Medulla oblongata (tissue), 1 donor: ENCODE measurements at regions not wholly inside any gene's neighbourhood (a gene's known extent, or its start where the extent isn't known, plus 50 kb on each side); places are given as distances from the start of the nearest gene placed in this dataset.
A peak's percentile ranks its signal among the peaks of the same experiment; 100 is the strongest.
"Not testable (repeated sequence)": the region's sequence is repeated elsewhere in the genome, so short reads cannot be mapped to it uniquely, and the experiment has no call there.

ENCODE experiments used
- DNase-seq: peaks from one replicate; pipeline ENCODE4 v3.0.0-alpha.2; 2015; ENCODE audit errors: extremely low spot score

DNA sequence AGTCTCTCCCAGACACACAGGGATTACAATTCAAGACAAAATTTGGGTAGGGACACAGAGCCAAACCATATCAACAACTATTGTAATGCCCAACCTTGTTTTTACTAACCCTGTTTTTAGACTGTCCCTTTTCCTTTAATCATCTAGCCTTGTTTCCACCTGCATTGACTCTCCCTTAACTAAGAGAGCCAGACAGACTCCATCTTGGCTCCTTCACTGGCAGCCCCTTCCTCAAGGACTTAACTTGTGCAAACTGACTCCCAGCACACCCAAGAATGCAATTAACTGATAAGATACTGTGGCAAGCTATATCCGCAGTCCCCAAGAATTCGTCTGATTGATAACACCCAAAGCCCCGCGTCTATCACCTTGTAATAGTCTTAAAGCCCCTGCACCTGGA, 151.8 kb upstream of the DGKB start:
- DNase-seq: not testable (repeated sequence)

- no peak for DNase-seq
These were observed 146.6 kb upstream of the DGKB start for GRCh38 chr7:15049157-15049556.

DNA sequence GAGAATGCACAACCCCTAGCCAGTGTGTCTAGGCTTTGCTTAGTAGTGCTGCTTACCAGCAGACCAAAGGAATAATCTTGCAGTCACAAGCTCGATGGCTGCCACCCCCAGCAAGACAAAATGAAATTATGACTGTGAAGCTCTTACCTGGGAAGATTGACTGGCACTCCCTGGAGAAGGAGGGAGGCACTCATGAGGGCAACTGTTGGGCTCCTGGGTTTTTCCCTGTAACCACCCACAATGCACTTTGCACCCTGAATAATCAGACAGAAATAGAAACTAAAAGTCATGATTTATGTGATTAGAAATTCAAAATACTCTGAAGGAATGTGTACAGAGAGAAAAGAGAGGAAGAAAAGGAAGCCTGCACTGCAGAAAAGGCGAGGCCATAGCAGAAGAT, 144.3 kb upstream of the DGKB start:
- no peak for DNase-seq

DNA sequence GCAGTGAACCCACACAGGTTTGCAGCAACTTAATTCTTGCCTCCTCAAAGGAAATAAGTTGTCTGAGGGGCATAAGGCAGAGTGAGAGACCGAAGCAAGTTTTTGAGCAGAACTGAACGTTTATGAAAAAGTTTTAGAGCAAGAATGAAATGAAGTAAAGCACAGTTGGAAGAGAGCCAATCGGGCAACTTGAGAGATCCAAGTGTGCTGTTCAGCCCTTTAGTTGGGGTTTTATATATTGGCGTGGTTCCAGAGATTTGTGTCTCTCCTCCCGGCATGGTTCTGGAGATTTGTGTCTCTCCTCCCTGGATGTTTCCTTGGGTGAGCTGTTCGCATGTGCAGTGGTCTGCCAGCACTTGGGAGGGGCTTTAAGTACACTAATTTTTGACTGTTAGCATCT, 141.4 kb upstream of the DGKB start:
- DNase-seq: no peak

- DNase-seq: no peak
These were observed 139.9 kb upstream of the DGKB start for GRCh38 chr7:15042285-15043065.

- DNase-seq: no peak
These were observed 138.7 kb upstream of the DGKB start for GRCh38 chr7:15041226-15041625.

- DNase-seq: no peak
These were observed 133.3 kb upstream of the DGKB start for GRCh38 chr7:15035814-15036213.

- no peak for DNase-seq
These were observed 130.5 kb upstream of the DGKB start for GRCh38 chr7:15033039-15033438.

DNA sequence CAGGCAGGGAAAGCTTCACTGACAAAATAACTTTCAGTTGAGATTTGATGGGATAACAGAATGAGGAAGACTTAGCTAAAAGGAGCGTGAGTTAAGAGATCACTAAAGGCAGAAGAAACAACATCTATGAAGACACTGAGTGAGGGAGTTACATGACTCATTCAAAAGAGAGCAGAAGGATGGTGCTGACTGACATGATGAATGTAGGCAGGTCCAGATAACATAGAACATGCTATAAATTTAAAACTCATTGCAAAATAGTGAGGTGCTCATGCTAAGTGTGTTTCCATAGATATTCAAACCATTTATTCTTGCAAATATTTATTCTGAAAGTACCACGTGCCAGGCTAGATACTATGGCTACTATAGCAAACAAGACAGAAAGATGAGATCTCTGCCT, 116.4 kb upstream of the DGKB start:
- DNase-seq: no peak

GRCh38 chr7:15016766-15017165, 114.2 kb upstream of the DGKB start:
- DNase-seq: no peak

- no peak for DNase-seq
These were observed 113.7 kb upstream of the DGKB start for GRCh38 chr7:15016315-15016667.

DNA sequence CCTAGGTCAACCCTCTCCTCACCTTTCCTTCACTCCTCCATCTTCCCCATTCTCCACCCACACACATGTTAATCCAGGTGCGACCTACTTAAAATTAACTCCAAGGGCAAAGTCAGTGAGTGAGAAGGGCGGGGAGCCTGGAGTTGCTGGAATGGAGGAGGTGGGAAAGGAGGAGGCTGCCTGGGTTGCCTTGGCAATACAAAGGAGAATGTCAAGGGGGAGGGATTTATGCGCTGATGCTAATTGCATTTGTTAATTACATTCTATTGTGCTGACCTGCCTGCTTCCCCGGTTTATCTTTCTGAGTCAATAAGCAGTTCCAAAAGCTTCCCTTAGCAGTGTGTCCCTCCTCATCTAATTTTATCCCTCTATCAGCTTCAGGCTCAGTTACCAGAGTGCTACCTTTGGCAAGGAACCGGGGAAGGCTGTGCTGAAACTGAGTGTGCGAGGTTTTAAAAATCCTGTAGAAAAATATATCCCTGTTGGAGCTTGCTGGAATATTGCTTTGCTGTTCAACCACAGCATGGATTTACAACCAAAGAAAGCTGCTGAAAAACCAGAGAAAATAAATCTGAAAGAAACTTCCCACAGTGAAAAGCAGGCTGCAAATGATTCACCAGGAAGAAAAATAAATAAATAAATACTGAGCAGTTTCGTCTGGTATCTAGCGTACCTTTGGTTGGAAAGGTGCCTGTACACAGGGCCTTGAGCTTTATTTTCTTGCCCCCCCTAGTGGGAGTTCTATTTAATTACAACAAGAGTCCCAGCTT, 113.2 kb upstream of the DGKB start:
- peak; percentile 81 for DNase-seq

- DNase-seq: no peak
These were observed 109.6 kb upstream of the DGKB start for GRCh38 chr7:15012135-15012534.

- no peak for DNase-seq
These were observed 108.7 kb upstream of the DGKB start for GRCh38 chr7:15011289-15011688.

- no peak for DNase-seq
These were observed 105.0 kb upstream of the DGKB start for GRCh38 chr7:15007507-15007906.

GRCh38 chr7:15005672-15006071, 103.1 kb upstream of the DGKB start:
- no peak for DNase-seq

DNA sequence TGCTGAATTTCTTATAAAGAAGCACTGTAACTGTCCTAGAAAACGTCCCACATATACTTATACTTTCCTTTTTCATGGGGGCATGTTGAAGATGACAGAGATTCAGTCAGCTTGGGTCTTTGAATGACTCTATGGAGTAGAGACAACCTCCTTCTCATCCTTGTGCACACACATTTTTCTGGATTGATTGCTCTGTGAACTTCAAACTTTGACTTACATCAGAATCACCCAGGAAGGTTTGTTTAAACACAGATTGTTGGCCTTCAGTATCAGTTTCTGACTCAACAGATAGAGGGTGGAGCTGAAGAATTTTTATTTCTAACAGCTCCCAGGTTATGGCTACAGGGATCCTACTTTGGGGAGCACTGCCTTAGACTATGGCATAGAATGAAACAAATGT, 97.6 kb upstream of the DGKB start:
- no peak for DNase-seq

DNA sequence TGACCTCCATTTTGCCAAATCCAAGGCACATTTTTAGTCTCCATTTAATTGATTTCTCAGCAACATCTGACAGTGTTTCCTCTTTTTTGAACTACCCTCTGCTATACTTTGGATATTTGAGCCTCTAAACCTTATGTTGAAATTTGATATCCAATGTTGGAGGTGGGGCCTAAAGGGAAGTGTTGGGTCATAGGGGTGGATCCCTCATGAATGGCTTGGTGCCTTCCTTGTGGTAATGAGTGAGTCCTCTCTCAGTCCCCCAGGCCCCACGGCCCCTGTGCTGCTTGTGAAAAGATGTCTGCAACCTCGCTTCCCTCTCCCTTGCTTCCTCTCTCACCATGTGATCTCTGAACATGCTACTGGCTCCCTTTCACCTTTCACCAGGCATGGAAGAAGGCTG, 96.8 kb upstream of the DGKB start:
- no peak for DNase-seq

DNA sequence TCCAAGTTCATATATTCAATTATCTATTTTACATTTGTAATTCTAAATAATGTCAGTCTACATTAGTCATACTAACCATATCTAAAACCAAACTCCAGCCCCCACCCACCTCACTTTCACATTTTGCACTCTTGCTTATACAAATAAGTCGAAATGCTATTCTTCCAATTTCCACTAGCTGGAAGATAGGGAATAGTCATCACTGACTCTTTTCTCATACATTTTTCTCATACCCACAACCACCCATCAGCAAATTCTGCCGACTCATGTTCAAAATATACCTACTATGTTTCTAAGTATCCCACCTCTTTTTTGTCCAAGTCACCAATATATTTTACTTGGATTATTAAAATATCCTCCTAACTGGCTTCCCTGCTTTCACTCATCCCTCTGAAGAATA, 93.2 kb upstream of the DGKB start:
- DNase-seq: no peak

DNA sequence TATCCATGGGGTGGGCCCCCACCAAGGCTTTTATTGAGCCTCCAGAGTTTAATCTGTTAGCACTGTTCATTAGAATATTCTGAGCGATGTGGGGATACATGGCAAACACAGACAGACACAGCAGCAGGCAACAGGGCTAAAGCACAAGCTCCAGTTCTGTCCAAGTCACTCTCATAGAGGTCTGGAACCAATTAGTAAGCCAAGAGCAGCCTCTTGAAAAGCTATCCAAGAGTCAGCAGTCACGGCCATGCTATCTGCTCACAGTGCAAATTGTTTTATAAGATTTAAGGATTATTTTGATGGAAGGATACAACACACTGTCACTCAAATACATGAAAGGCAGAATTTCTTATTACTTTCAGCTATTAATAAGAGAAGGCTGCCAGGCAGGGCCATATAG, 86.4 kb upstream of the DGKB start:
- no peak for DNase-seq

DNA sequence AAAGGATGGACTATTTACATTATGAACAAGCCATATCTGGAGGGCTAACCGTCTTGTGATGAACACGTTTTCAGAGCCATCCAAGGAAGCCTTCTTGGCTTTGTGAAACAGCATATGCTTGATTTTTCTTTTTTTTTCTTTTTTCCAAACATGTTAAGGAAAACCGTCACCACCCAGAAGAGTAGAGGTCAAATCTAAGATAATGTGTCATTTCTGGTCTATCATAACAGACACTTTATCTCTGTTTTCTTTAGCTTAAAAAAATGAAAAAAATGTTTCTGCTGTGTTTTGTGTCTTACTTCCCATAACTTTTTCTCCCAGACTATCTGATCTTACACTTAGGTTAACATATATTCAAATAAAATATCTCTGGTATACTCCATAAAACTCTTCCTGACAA, 76.1 kb upstream of the DGKB start:
- DNase-seq: no peak

DNA sequence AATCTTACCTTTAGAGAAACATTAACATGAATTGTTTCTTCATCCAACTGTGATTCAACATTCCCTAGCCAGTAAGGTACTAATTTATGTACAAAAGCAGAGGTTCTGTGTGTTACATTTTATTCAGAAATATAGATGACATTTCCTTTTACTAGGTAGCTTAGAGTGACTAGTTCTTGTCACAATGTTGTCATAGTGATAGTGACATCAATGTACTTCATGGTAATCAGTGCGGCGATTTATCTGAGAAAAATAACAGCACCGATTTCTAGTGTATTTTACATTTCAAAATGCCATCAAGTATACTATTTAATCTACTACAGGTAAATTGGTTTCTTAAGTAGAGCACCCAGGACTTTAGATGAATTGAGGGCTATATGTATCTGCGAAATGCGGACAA, 72.1 kb upstream of the DGKB start:
- no peak for DNase-seq

- DNase-seq: no peak
These were observed 71.3 kb upstream of the DGKB start for GRCh38 chr7:14973712-14974428.
